GM21381 (cell line): ENCODE measurements at regions not wholly inside any gene's neighbourhood (a gene's known extent, or its start where the extent isn't known, plus 50 kb on each side); places are given as distances from the start of the nearest gene placed in this dataset.
"Not testable (repeated sequence)": the region's sequence is repeated elsewhere in the genome, so short reads cannot be mapped to it uniquely, and the experiment has no call there.

Experiments
- ATAC-seq: cut with Tn5 transposase; IDR thresholded peaks from one replicate; pipeline ENCODE4 v1.9.1; 2021; ENCODE audit warnings: mild to moderate bottlenecking, moderate library complexity; ENCODE audit not compliant: unreplicated experiment

DNA sequence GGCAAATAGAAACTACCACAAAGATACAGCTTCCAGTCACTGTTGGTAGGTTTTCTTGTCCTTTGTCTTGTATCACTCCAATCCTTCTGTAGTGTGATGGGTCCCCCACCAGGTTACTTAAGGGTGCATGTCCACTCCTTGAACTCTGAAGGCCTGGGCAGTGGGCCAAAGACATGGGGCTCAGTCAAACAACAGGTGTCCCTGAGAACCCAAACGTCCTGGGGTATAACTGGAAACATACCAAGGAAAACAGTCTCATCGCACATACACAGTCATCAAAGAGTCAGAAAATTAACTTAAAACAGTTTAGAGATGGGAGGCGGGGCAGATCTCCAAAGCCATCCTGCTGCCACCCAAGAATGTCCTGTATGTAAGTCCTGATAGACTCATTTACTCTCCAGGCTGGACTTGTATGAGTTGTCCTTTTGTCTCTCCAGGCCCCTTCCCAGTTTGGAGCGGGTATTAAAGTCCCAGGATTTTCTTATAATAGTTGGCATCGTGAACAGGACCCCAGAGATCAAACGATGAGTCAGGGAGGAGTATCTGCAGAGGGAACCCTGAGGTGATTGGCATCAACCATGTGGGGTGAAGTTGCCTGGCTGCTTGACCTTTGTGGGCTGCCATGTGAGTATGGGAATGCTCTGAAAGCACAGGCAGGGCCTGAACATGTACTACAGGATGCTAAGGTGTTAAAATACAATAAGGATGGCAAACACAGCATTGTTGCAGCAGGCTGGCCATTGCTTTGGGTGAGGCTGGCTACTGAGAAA lies 613.2 kb upstream of the KLF12 start:
- no peak for ATAC-seq

DNA sequence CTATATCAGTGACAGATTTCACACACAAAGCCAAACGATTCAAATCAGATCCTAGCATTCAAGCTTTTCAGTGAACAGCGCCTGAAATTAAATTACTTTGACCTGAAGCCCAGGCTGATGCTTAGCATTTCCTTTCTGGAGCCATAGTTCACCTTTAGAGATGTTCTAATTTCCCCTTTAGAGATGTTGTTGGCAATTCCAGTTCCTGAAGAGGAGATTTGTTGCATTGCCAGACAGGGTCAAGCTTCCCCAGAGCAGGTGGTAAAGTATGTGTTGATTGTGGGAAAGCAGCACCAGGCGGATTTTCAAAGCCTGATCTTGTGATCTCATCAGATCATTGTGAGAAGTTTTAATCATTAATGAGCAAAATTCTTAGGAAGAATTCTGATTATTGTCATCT lies 609.8 kb upstream of the KLF12 start:
- ATAC-seq: no peak

DNA sequence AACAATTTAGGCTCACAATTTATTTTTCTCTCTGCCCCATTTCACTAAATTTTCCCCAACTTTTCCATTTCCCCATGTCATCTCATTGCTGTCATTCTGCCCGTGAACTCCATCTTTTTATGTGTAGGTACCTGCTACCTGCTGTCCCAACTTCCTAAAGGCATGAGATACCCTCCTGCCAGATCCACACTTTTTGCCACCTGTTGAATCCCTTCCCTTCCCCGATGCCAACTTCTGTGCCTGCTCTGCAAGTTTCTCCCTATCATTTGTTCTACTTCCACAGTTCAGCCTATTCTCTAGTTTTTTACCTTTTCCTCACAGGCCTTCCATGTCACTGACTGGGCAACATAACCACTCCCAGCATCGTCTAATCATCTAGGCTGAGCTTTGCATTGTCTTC lies 607.5 kb upstream of the KLF12 start:
- no peak for ATAC-seq

DNA sequence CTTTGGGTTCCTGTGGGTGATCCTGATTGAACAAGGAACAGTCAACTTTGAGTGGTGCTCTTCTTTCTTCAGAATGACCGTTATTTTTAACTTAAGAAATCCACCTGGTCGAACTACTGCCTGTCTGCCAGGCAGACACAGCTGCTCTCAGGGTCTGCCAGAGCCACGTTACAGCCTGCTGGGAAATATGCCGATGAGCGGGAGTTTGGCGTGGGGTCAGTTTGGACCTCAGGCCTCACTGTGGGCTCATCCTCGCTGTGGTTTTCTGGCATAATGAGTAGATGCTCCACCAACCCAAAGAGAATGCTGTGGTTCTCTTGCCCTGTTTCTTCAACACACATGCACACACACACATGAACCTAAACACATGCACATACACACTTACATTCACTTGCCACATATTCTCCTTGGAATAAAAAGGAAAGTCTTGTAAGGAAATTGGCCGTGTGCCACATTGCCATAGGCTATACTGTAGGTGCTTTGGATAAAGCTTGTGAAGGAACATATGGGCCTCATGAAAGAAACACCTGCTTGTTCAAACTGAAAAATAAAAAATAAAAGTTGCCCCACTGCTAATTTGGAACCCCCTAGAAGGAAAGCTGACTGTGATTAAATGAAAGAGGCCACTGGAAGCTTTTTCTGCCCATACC lies 598.7 kb upstream of the KLF12 start:
- ATAC-seq: no peak

DNA sequence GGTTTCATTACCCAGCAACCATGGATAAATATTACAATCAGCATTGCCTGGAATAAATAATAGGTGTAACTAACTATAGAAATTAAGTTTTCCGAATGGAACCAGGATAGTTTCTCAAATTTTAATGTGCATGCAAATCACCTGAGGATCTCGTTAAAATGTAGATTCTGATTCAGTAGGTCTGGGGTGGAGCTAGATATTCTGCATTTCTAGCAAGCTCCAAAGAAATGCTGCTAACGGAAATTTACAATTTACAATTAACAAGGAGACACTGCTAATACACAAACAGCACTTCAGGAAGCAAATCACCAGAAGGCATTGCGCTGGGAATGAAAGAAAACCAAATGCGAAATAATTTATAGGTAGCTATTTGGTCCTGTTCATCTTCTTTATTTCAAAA lies 597.5 kb upstream of the KLF12 start:
- no peak for ATAC-seq

DNA sequence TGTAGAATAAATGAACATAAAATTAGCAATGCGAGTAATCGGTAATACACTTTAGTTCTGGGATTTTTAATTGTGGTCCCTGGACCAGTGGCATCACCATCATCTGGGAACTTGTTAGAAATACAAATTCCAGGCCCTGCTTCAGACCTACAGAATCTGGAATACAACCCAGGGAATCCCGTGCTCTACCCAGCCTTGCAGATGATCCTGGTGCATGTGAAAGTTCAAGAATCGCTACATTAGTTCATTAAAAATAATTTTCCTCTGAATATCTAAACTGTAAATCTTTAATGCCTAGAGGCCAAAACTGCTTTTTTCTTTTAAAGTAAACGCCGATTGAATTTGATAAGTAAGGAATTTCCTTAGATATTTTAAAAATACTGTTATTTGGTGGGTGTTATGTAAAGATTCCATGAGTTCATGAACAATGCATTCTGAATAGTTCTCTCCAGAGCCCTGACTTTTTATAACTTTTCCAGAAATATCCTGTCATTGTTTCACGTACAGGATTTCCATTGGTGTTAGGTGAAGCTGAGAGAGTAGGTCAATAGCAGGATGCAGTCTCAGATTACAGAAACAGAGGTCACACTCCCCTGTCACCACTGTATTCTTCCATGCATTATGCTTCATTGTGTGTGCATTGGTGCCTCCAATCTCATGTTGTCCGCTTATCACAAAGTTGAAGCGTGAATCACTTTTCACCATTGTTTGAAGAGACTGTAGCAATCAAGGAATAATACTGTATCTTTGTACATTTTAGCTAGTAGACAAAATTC lies 596.5 kb upstream of the KLF12 start:
- ATAC-seq: no peak

DNA sequence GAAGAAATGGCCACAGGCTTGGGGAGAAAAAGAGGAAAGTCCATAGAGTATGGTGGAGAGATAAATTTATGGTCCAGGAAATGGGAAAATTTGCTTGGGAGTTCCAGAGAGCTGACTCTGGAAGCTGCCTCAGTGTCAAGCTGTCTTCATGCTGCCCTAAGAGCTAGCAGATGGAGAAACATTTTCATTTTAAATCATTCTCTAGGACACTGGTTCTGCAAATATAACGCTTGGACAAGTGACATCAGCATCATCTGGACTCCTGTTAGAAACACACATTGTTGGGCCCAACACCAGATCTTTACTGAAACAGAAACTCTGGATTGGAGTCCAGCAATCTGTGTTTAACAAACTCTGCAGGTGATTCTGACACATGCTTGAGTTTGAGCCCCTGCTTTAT lies 592.0 kb upstream of the KLF12 start:
- no peak for ATAC-seq

DNA sequence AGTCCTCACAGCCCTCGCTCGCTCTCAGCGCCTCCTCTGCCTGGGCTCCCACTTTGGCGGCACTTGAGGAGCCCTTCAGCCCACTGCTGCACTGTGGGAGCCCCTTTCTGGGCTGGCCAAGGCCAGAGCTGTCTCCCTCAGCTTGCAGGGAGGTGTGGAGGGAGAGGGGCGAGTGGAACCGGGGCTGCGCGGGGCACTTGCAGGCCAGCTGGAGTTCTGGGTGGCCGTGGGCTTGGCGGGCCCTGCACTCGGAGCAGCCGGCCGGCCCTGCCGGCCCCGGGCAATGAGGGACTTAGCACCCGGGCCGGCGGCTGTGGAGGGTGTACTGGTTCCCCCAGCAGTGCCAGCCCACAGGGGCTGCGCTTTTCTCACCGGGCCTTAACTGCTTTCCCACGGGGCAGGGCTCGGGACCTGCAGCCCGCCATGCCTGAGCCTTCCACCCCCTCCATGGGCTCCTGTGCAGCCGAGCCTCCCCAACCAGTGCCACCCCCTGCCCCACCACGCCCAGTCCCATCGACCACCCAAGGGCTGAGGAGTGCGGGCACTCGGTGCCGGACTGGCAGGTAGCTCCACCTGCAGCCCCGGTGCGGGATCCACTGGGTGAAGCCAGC lies 584.1 kb upstream of the KLF12 start:
- not testable (repeated sequence) for ATAC-seq

DNA sequence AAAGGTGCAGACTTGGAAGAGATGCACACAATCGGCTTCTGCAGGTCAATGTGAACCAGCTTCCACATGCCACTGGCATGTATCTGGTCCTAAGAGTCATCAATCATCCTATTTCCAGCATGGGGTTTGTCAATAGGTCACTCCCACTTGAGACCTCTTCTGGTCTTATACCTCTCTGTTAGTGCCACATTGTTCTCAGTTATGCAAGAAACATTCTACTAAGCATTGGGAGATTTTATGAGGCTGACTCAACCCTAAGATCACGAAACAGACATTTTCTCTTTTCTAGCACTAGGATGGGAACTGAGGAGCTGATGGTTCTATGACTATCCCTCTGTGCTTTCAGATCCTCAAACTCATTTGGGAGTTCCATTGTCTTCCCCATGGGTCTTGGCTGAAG lies 581.5 kb upstream of the KLF12 start:
- no peak for ATAC-seq

DNA sequence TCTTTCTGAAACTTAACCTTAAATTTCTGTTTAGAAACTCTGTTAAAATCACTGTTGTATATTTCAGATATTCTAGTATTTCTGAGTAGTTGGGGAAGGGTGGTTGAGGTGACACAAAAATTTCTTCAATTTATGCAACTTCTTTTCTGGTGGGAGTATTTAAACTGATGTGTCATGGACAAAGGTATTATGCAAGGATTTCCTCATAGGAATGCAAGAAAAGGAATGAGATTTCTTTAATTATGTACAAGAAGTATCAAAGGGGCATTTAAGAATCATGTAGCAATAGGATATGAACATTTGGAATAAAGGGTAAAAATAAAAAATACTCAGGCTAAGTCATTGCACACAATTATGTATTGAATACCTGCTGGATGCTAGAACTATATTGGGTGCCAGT lies 575.8 kb upstream of the KLF12 start:
- no peak for ATAC-seq

DNA sequence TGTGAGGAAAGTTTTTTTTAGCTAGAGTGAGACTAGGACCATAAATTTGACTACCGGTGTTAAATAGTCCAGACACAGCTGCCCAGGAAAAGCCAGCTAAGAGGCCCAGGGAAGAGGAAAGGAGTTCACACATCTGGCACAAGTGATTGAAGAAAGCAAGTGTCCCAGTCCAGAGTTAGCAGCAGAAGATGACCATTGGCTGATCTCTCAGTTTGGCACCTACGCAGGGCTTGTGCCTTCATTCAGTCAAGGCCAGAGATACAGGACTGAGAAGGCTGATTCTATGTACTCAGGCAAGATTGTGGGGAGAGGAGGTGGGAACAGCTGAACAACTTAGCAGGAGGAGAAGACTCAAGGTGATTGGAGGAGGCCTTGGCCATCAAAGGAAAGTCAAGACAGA lies 575.0 kb upstream of the KLF12 start:
- no peak for ATAC-seq

DNA sequence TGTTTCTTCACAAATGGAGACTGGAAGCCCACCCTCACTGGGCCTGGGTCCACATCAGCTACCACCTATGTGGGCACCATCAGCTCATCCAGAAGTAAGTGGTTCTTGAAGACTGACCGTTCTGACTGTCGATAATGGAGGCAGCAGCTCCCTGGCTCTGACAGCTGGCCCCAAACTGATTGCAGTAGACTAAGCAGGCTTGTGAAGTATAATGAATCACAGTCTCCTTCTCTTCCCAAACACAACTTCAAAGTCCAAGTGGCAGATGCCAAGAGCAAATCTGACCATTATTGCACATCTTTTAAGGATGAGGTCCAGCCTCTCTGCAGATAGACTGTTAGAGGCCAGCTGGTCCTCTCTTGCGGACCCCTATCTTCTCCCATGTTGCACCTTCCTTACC lies 574.4 kb upstream of the KLF12 start:
- no peak for ATAC-seq

DNA sequence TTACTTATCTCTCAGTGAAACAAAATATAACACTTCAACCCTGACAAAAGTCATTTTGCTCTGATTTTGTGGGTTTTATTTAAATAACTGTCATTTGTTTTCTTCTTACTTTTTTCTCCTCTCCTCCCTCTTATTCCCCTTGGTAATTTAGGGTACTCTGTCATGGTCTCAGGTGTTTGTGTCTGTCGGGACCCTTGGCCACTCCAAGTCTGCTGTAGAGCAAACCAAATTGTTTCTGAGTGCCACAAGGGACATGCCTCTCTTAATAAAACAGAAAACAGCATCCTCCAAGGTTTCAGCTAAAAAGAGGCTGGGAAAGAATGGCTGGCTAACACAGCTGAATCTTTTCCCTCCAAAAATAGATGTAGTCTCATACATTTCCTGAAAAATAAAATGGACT lies 573.1 kb upstream of the KLF12 start:
- ATAC-seq: no peak

DNA sequence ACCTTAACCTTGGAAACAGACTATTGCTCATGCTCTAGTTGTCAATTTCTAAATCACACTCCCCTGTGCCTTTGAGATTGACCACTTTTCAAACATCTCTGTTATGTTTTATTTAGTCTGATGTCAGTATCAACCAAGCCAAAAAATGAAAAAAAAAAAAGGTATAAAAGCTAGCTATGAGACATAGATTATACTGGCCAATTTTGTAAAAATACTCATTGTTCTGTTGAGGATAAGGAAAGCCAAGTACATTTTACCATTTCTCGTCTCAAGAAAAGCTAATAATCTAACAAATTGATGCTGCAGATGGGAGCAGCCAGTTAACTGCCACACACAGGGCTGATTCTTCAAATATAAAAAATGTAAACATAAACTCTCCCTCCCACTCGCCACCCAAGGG lies 572.6 kb upstream of the KLF12 start:
- no peak for ATAC-seq

DNA sequence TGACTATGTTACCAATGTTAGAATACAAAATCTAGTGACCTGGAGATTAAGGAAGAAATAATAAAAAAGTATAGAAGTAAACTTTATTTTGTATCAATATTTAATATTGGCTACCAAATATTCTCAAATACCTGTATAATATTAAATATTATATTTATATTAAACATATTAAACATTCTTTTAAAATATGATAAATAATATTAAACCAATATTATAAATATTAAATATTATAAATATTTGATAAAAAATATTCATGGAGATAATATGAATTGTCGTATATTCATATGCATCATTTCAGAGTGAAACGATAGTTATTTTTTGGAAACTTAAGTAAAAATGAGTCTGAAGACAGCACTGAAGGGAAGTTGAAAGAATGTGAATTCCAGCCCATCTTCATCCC lies 571.2 kb upstream of the KLF12 start:
- ATAC-seq: no peak

DNA sequence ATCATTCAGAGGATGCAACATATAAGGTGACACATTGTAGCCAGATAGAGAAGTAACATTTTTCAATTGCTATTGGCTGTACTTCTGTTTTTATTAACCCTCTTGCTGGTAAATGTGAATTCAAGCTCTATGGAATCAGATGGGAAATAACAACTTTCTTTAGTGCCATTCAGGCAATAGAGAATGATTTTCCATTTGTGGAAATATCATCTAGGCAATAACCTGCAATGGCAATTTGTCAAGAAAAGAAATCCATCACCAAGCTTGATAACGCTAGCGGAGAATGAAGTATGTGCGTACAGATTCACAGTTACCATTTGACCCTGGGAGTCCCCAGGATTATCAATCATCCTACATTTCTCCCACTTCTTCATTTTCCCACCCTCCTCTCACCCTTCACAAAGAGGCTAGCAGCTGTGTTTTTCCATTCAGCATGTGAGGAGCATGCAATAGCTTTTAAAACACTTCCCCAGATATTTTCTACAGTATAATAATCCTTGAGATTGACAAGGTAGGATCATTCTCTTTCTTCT lies 569.7 kb upstream of the KLF12 start:
- no peak for ATAC-seq

DNA sequence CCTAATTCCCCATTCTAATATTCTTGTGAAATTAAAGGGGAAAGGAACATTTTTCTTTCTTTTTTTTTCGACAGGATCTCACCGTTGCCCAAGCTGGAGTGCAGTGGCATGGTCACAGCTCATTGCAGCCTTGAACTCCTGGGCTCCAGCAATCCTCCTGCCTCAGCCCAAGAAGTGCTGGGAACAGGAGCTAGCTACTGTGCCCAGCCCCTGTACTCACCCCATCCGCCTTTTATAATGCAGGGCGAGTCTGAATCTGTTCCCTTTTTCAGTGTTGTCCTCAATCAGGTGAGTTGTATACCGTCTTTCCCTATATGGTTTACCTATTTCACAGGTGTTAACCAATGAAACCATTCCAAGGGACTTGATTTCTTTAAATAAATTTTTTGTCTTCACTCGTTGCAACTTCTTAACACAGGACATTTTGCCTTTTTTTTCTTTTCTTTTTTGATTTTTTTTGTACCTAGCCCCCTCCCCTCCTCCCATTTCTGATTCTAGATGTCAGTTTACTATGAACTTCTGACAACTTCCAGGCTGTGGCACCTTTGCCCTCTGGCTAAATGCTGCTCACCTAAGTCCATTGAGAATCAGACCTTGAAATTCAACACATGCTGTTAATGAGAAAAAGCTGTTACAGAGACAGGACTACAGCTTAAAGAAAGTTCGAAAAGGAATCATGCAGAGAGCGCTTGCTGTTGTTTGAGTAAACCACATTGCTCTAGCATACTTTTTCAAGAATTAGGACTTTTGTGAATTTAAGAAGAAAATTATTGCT lies 562.1 kb upstream of the KLF12 start:
- ATAC-seq: no peak

DNA sequence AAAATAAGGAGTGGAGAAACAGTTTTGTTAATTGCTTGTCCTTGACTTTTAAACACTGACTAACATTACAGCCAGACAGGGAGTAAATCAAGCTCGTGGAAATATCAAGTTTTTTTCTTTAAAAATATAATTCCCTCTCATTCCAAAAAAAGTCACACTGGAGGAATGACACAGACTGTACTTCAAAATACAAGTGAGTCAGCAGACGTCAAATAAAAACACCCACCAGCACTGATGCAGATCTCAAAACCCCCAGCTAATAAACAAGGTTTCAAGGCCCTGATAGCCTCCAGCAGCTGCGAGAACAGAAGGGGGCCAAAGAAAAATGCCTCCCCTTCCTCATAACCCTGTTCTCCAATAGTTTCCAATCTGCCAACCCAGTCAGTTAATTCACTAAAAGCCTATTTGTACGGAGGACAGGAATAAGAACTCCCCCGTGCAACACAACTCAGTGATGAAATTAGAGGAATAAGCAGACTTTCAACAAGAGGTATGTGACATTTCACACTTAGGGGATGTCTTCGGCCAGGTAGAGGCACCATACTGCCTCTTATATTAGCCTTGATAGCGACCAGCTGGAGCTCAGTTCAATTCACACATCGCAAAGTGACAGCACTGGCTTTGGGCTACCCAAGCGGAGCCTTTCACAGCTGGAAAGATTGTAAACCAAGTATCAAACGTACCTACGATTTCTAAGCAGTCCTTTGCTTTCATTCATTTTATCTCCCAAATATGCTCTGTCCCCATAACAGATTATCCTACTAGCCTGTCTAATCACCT lies 561.0 kb upstream of the KLF12 start:
- no peak for ATAC-seq

DNA sequence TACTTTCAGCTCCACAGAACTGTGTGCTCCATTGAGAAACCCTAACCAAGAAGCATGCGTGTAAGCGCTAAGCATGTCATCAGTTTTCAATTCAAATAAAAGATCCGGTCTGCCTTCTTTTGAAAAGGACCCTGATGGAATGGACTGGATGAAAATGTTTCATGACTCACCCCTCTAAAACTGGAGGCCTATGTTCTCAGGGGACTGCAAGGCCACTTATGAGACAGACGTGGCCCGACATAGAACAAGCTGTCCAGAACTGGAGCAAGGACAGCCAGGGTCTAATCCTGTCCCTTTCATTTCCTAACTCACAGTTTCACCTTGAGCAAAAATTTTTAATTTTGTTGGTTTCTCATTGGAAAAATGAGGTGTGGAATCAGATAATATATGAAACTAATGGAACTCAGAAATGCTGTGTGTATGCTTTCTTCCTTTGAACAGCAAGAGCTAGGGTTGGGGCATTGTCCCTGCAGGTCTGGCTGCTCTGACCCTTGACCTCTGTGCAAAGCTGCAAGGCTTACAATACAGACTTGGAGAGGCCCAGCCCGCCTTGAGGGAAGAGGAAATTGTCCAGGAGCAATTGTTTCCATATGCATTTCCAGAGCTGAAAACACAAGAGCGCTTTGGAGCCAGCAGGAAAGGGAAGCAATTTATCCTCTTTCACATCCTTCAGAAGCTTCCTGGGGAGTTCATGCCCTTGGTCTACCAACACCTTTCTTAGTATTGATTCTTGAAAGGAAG lies 553.4 kb upstream of the KLF12 start:
- no peak for ATAC-seq
